Endothelial cell of umbilical vein (primary cell): ENCODE measurements at regions not wholly inside any gene's neighbourhood (a gene's known extent, or its start where the extent isn't known, plus 50 kb on each side); places are given as distances from the start of the nearest gene placed in this dataset.

ENCODE experiments used
- BruUV-seq: library from RNA; stranded (reverse); fragments of 400-500 nt; replicated peaks from 2 replicates; lab custom pipeline; 2021; lab: Mats Ljungman, UMichigan
- CTCF ChIA-PET: fragments of 300-600, 350-600 bp; sonication (Branson Sonifier 250); formaldehyde crosslinking; loops from one replicate; lab custom pipeline; 2021; ENCODE audit warnings: antibody characterized with exemption, inconsistent platforms; lab: Charles Lee
- POLR2A ChIA-PET: fragments of 300-600, 350-600 bp; sonication (Branson Sonifier 250); formaldehyde crosslinking; loops from one replicate; lab custom pipeline; 2021; ENCODE audit warnings: antibody characterized with exemption, inconsistent platforms; lab: Charles Lee
- DNase-seq: peaks from one replicate; pipeline ENCODE4 v3.0.0-alpha.2; 2011; ENCODE audit warnings: low read depth, low spot score
- FAIRE-seq: peaks from 2 replicates; lab custom pipeline; 2011; peaks lifted over from hg19 to GRCh38; lab: Jason Lieb, UNC
- H2AFZ ChIP-seq: 2 replicates; pipeline ENCODE4 v1.6.0; 2012; ENCODE audit warnings: low read depth, low read length, control low read depth, inconsistent platforms
- H3K27ac ChIP-seq: 2 replicates; pipeline ENCODE4 v1.5.1; 2011; ENCODE audit warnings: low read depth, mild to moderate bottlenecking, control low read depth, low read length, moderate library complexity; ENCODE audit not compliant: insufficient read depth
- H3K27me3 ChIP-seq, 2 experiments: 2 replicates each; pipeline versions ENCODE4 v1.6.0 to v1.6.1; 2011; ENCODE audit warnings: low read length in 2 of 2, mixed read lengths in 1 of 2; ENCODE audit not compliant: control insufficient read depth in 2 of 2, insufficient read depth in 2 of 2
- H3K36me3 ChIP-seq, 2 experiments: 2 replicates in 1 of 2; 3 replicates in 1 of 2; pipeline ENCODE4 v1.5.1; 2011; ENCODE audit warnings: low read length in 2 of 2, mild to moderate bottlenecking in 1 of 2, moderate library complexity in 1 of 2; ENCODE audit not compliant: control insufficient read depth in 2 of 2, insufficient read depth in 2 of 2; ENCODE audit errors: extremely low read depth in 1 of 2
- H3K4me1 ChIP-seq: 3 replicates; pipeline ENCODE4 v1.5.1; 2011; ENCODE audit warnings: mild to moderate bottlenecking, low read length; ENCODE audit not compliant: control insufficient read depth, insufficient read depth; ENCODE audit errors: extremely low read depth
- H3K4me2 ChIP-seq: 2 replicates; pipeline ENCODE4 v1.6.1; 2011; ENCODE audit warnings: low read length, control low read depth, mixed read lengths; ENCODE audit not compliant: insufficient read depth
- H3K4me3 ChIP-seq, 3 experiments: fragments of 200-600 bp in 1 of 3; sonication (generic), shearing (Covaris generic) in 1 of 3; replicated peaks in 1 of 3; 2 replicates each; pipeline ENCODE4 v1.5.1; 2011 to 2016; ENCODE audit warnings: control low read depth in 3 of 3, low read length in 3 of 3, mild to moderate bottlenecking in 2 of 3, inconsistent platforms in 1 of 3, low read depth in 1 of 3, moderate library complexity in 1 of 3; ENCODE audit not compliant: insufficient read depth in 1 of 3
- H3K79me2 ChIP-seq: 2 replicates; pipeline ENCODE4 v1.6.0; 2012; ENCODE audit warnings: low read length, inconsistent platforms; ENCODE audit not compliant: control insufficient read depth, insufficient read depth
- H3K9ac ChIP-seq: replicated peaks from 2 replicates; pipeline ENCODE3; 2011; ENCODE audit warnings: low read length, control low read depth; ENCODE audit not compliant: insufficient read depth; ENCODE audit errors: extremely low read depth
- H3K9me1 ChIP-seq: replicated peaks from 3 replicates; pipeline ENCODE4 v1.6.0; 2011; ENCODE audit warnings: mild to moderate bottlenecking, low read length; ENCODE audit not compliant: control insufficient read depth, insufficient read depth; ENCODE audit errors: extremely low read depth
- H3K9me3 ChIP-seq: replicated peaks from 2 replicates; pipeline ENCODE4 v1.5.1; 2012; ENCODE audit warnings: low read length, inconsistent platforms; ENCODE audit not compliant: control insufficient read depth, insufficient read depth
- H4K20me1 ChIP-seq: replicated peaks from 2 replicates; pipeline ENCODE3; 2011; ENCODE audit warnings: mild to moderate bottlenecking, low read length; ENCODE audit not compliant: control insufficient read depth, insufficient read depth; ENCODE audit errors: extremely low read depth
- EZH2 ChIP-seq: IDR thresholded peaks from 2 replicates; pipeline ENCODE4 v1.6.1; 2012; ENCODE audit warnings: borderline replicate concordance, low read depth, mild to moderate bottlenecking, moderate library complexity, low read length, inconsistent platforms; ENCODE audit not compliant: severe bottlenecking
- FOS ChIP-seq: IDR thresholded peaks from 2 replicates; pipeline ENCODE4 v1.6.1; 2011; ENCODE audit warnings: mild to moderate bottlenecking, low read length, moderate library complexity, borderline replicate concordance; ENCODE audit not compliant: insufficient read depth
- GATA2 ChIP-seq: IDR thresholded peaks from 2 replicates; pipeline ENCODE4 v1.7.0; 2011; ENCODE audit warnings: low read depth, mild to moderate bottlenecking, moderate library complexity, mixed read lengths, low read length; ENCODE audit not compliant: insufficient read length, insufficient read depth
- JUN ChIP-seq: IDR thresholded peaks from 2 replicates; pipeline ENCODE4 v1.6.1; 2011; ENCODE audit warnings: borderline replicate concordance, low read depth; ENCODE audit not compliant: insufficient read length, insufficient read depth
- MYC ChIP-seq: IDR thresholded peaks from one replicate; pipeline ENCODE4 v1.6.1; 2011; ENCODE audit warnings: mild to moderate bottlenecking, low read depth, low read length
- POLR2A ChIP-seq: IDR thresholded peaks from 2 replicates; pipeline ENCODE4 v1.6.1; 2012; ENCODE audit warnings: low read depth, mild to moderate bottlenecking, control low read depth, low read length
- POLR2AphosphoS5 ChIP-seq: IDR thresholded peaks from 2 replicates; pipeline ENCODE4 v1.6.1; 2012; ENCODE audit warnings: low read depth, mild to moderate bottlenecking, control low read depth, low read length, moderate library complexity; ENCODE audit not compliant: insufficient read depth
- dilution Hi-C: fragments of 300-500 bp; cut with MboI; formaldehyde crosslinking; loops from one replicate; pipeline ENCODE4 v1.15.0; 2019; ENCODE audit warnings: low sequenced_read_pairs; ENCODE audit not compliant: extremely low pct_ligation_motif_present
- intact Hi-C: fragments of 100-400 bp; cut with micrococcal nuclease; formaldehyde crosslinking; loops from one replicate; pipeline ENCODE4 v1.10.0; 2022
- TF ChIP-seq, protein P1 (sequence below), 2 donors: IDR thresholded peaks; 1 replicate in 1 of 2; 2 replicates in 1 of 2; pipeline ENCODE4 v1.5.1; 2011; ENCODE audit warnings: low read length in 2 of 2, mild to moderate bottlenecking in 2 of 2, moderate library complexity in 2 of 2, control low read depth in 1 of 2, inconsistent platforms in 1 of 2, low read depth in 1 of 2; ENCODE audit not compliant: insufficient read depth in 1 of 2; ENCODE audit errors: extremely low read depth in 1 of 2
- TF ChIP-seq, protein P2 (sequence below): IDR thresholded peaks from 2 replicates; pipeline ENCODE4 v1.6.1; 2011; ENCODE audit not compliant: insufficient read depth, insufficient read length

DNA sequence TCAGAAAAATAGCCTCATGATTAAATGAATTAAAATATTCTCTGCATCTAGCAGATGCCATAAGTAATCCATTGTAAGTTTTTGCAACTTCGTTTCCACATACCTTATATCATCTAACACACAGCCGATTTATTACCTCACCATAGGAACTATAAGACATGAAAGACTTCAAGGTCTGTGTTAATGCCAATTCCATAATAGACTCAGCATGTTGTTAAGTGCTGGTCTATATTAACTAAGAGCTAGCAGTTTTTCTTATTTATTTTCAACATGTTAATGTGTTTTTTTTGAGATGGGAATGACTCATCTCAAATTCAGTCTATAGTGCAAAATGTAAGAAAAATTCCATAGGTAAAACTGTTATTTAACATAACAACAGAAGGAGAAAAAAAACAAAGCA is 243.9 kb upstream of the GULP1 start:
- DNase-seq, result no peak
- no peak for TF ChIP-seq FOS
- no peak for TF ChIP-seq POLR2AphosphoS5
- no peak for TF ChIP-seq EZH2
- no peak for TF ChIP-seq POLR2A
- no peak for TF ChIP-seq JUN
- TF ChIP-seq, protein P1, sequence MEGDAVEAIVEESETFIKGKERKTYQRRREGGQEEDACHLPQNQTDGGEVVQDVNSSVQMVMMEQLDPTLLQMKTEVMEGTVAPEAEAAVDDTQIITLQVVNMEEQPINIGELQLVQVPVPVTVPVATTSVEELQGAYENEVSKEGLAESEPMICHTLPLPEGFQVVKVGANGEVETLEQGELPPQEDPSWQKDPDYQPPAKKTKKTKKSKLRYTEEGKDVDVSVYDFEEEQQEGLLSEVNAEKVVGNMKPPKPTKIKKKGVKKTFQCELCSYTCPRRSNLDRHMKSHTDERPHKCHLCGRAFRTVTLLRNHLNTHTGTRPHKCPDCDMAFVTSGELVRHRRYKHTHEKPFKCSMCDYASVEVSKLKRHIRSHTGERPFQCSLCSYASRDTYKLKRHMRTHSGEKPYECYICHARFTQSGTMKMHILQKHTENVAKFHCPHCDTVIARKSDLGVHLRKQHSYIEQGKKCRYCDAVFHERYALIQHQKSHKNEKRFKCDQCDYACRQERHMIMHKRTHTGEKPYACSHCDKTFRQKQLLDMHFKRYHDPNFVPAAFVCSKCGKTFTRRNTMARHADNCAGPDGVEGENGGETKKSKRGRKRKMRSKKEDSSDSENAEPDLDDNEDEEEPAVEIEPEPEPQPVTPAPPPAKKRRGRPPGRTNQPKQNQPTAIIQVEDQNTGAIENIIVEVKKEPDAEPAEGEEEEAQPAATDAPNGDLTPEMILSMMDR (IDR thresholded peaks at IDR 0.05; ENCODE audit: extremely low read depth in 1 of 2, insufficient read depth in 1 of 2, low read depth in 1 of 2, low read length in 2 of 2), result no peak
- no peak for TF ChIP-seq GATA2
- no peak for TF ChIP-seq MYC
- TF ChIP-seq, protein P2, sequence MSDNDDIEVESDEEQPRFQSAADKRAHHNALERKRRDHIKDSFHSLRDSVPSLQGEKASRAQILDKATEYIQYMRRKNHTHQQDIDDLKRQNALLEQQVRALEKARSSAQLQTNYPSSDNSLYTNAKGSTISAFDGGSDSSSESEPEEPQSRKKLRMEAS, result no peak
- H3K27ac ChIP-seq, result no peak overlapping the region
- CTCF ChIA-PET, result no interaction called here
- H2AFZ ChIP-seq, result no peak overlapping the region
- no peaks in the 10 kb centered on the region for H3K4me1 ChIP-seq
- H3K79me2 ChIP-seq, result no peaks in the 10 kb centered on the region
- no peaks in the 10 kb centered on the region for H3K9me1 ChIP-seq
- dilution Hi-C loops (no loop called here), intact Hi-C loops (no loop called here)
- FAIRE-seq, result no peak
- POLR2A ChIA-PET, result no interaction called here
- no peak overlapping the region for H3K4me2 ChIP-seq
- H3K27me3 ChIP-seq, result no peaks in the 10 kb centered on the region
- H4K20me1 ChIP-seq, result no peaks in the 10 kb centered on the region
- no peak overlapping the region for H3K9ac ChIP-seq
- H3K36me3 ChIP-seq, result no peaks in the 10 kb centered on the region
- H3K4me3 ChIP-seq, result no peak overlapping the region
- BruUV-seq, result no TSS peak
- H3K9me3 ChIP-seq, result no peaks in the 10 kb centered on the region
